ENCODE measurements at regions not wholly inside any gene's neighbourhood (a gene's known extent, or its start where the extent isn't known, plus 50 kb on each side); places are given as distances from the start of the nearest gene placed in this dataset. TPM values are rescaled to one million over a fixed set of nuclear protein-coding genes. Genes with fewer than 3 reads are reported as not detected.

DNA sequence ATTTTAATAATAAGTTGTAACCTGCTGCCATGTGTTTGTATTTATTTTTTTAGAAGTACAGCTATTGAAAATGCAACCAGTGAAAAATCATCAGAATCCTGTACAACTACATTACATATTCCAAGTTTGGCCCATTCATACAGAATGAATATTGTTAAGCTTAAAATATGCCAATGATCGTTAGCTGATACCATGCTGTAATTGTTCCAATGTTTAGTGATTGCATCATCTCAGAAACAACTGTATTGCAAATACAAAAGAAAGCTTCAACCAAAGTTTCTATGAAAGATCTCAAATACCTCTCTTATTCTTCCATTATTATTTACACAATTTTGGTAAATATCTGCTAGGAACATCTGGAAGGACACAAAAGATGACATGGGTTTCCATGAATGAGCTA is 51.6 kb upstream of the ALCAM start:
- no peak overlapping the region for H3K27ac Mint-ChIP-seq (ENCODE audit: low read depth, unreplicated experiment)
- no peak overlapping the region for H3K4me3 Mint-ChIP-seq (ENCODE audit: unreplicated experiment)
- H3K36me3 Mint-ChIP-seq (ENCODE audit: insufficient read depth, unreplicated experiment) = no peaks in the 10 kb centered on the region
- intact Hi-C loops (cut with micrococcal nuclease) = no loop called here
- no peak for DNase-seq (ENCODE audit: unreplicated experiment)
- no peaks in the 10 kb centered on the region for H3K4me1 Mint-ChIP-seq (ENCODE audit: insufficient read depth, unreplicated experiment)
- TF ChIP-seq, protein P1, sequence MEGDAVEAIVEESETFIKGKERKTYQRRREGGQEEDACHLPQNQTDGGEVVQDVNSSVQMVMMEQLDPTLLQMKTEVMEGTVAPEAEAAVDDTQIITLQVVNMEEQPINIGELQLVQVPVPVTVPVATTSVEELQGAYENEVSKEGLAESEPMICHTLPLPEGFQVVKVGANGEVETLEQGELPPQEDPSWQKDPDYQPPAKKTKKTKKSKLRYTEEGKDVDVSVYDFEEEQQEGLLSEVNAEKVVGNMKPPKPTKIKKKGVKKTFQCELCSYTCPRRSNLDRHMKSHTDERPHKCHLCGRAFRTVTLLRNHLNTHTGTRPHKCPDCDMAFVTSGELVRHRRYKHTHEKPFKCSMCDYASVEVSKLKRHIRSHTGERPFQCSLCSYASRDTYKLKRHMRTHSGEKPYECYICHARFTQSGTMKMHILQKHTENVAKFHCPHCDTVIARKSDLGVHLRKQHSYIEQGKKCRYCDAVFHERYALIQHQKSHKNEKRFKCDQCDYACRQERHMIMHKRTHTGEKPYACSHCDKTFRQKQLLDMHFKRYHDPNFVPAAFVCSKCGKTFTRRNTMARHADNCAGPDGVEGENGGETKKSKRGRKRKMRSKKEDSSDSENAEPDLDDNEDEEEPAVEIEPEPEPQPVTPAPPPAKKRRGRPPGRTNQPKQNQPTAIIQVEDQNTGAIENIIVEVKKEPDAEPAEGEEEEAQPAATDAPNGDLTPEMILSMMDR (IDR thresholded peaks at IDR 0.05; ENCODE audit: unreplicated experiment) = no peak
- BruUV-seq (replicated peaks) = no TSS peak
- CTCF ChIA-PET = interaction anchor here (0.6 kb wide), 1 partner anchor 1214 kb away, joined by 3 read pairs; no protein-coding TSS in a partner anchor
- no peaks in the 10 kb centered on the region for H3K27me3 Mint-ChIP-seq (ENCODE audit: insufficient read depth, unreplicated experiment)
- no peaks in the 10 kb centered on the region for H3K9me3 Mint-ChIP-seq (ENCODE audit: unreplicated experiment)
- POLR2A ChIA-PET = no interaction called here

- CTCF ChIA-PET = interaction anchor here (0.6 kb wide), 1 partner anchor 1214 kb away, joined by 3 read pairs; no protein-coding TSS in a partner anchor
- no peaks in the 10 kb centered on the region for H3K36me3 Mint-ChIP-seq (ENCODE audit: insufficient read depth, unreplicated experiment)
Observed at GRCh38 chr3:105315815-105316214, 50.9 kb upstream of the ALCAM start.

GRCh38 chr3:105316331-105316730 is 50.4 kb upstream of the ALCAM start:
- DNase-seq (ENCODE audit: unreplicated experiment) = no peak
- BruUV-seq (replicated peaks) = no TSS peak
- ChIA-PET CTCF (no interaction called here), POLR2A (no interaction called here)
- Mint-ChIP-seq H3K36me3 (ENCODE audit: insufficient read depth, unreplicated experiment) (no peaks in the 10 kb centered on the region), H3K27ac (ENCODE audit: low read depth, unreplicated experiment) (no peak overlapping the region), H3K9me3 (ENCODE audit: unreplicated experiment) (no peaks in the 10 kb centered on the region), H3K4me3 (ENCODE audit: unreplicated experiment) (no peak overlapping the region), H3K27me3 (ENCODE audit: insufficient read depth, unreplicated experiment) (no peaks in the 10 kb centered on the region), H3K4me1 (ENCODE audit: insufficient read depth, unreplicated experiment) (no peaks in the 10 kb centered on the region)
- intact Hi-C loops (cut with micrococcal nuclease) = no loop called here
- TF ChIP-seq, protein P1 (IDR thresholded peaks at IDR 0.05; ENCODE audit: unreplicated experiment) = no peak

More at GRCh38 chr3:105315815-105316214, 50.9 kb upstream of the ALCAM start:
- Mint-ChIP-seq H3K27ac (ENCODE audit: low read depth, unreplicated experiment) (no peak overlapping the region), H3K4me1 (ENCODE audit: insufficient read depth, unreplicated experiment) (no peaks in the 10 kb centered on the region), H3K4me3 (ENCODE audit: unreplicated experiment) (no peak overlapping the region), H3K9me3 (ENCODE audit: unreplicated experiment) (no peaks in the 10 kb centered on the region), H3K27me3 (ENCODE audit: insufficient read depth, unreplicated experiment) (no peaks in the 10 kb centered on the region)
- intact Hi-C loops (cut with micrococcal nuclease) = no loop called here
- no peak for DNase-seq (ENCODE audit: unreplicated experiment)
- POLR2A ChIA-PET = no interaction called here
- TF ChIP-seq, protein P1 (IDR thresholded peaks at IDR 0.05; ENCODE audit: unreplicated experiment) = no peak
- no TSS peak for BruUV-seq (replicated peaks)

Small RNA genes lying in the stretch of these regions (microRNA-seq; reads per million reads assigned to microRNA genes)
- gene MIR548AB = not detected
